ENCODE measurements at regions not wholly inside any gene's neighbourhood (a gene's known extent, or its start where the extent isn't known, plus 50 kb on each side); places are given as distances from the start of the nearest gene placed in this dataset.

- Histone ChIP-seq H3K4me3 (no peak overlapping the region), H3K36me3 (no peaks in the 10 kb centered on the region), H3K27ac (no peak overlapping the region), H3K27me3 (no peaks in the 10 kb centered on the region), H3K9me3 (ENCODE audit: low read depth) (no peaks in the 10 kb centered on the region), H3K4me1 (ENCODE audit: low read depth) (no peaks in the 10 kb centered on the region)
- no peak for TF ChIP-seq CTCF (IDR thresholded peaks at IDR 0.05; ENCODE audit: low read depth, low read length)
- DNase-seq (ENCODE audit: low read depth in 1 of 2, low spot score in 1 of 2): peak in 1 of 2 donors; percentile 87
These were observed 49.7 kb upstream of the LHFPL2 start for GRCh38 chr5:78698191-78698791.

All from cardiac muscle cell (in vitro differentiated cells and primary cell).